ENCODE measurements at regions not wholly inside any gene's neighbourhood (a gene's known extent, or its start where the extent isn't known, plus 50 kb on each side); places are given as distances from the start of the nearest gene placed in this dataset.

- Histone ChIP-seq H3K9me2 (ENCODE audit: insufficient read depth) (peaks cover 4% of the 10 kb centered on the region; the same call in 1 of the 2 replicates), H3F3A (replicated peaks; ENCODE audit: low read depth) (no peaks in the 10 kb centered on the region), H2AFZ (no peak overlapping the region), H3K36me3 (ENCODE audit: insufficient read depth) (no peaks in the 10 kb centered on the region), H3K79me2 (replicated peaks; ENCODE audit: insufficient read depth) (no peaks in the 10 kb centered on the region), H3K27me3 (ENCODE audit: insufficient read depth) (no peaks in the 10 kb centered on the region), H3K27ac (ENCODE audit: low read depth) (no peak overlapping the region), H4K20me1 (replicated peaks; ENCODE audit: insufficient read depth) (no peaks in the 10 kb centered on the region), H3K4me2 (no peak overlapping the region), H3K4me3 (no peak overlapping the region), H3K4me1 (ENCODE audit: insufficient read depth) (no peaks in the 10 kb centered on the region)
- TF ChIP-seq CREB1 (CRISPR knock-in tag; IDR thresholded peaks at IDR 0.05; ENCODE audit: low read depth) (no peak), JUNB (IDR thresholded peaks at IDR 0.05; ENCODE audit: unreplicated experiment) (no peak), POLR2AphosphoS5 (IDR thresholded peaks at IDR 0.05; ENCODE audit: low read depth) (no peak), ZNF331 (CRISPR knock-in tag; IDR thresholded peaks at IDR 0.05; ENCODE audit: low read depth) (no peak), ZNF462 (CRISPR knock-in tag; IDR thresholded peaks at IDR 0.05) (no peak), EZH2 (IDR thresholded peaks at IDR 0.05; ENCODE audit: low read depth, unreplicated experiment) (no peak)
- no peaks in the 10 kb centered on the region for H3K27me3 Mint-ChIP-seq (ENCODE audit: insufficient read depth, low read depth, poor library complexity)
- H3K9me3 Mint-ChIP-seq = peaks cover 4% of the 10 kb centered on the region; the same call in 2 of the 3 replicates
- ATAC-seq (no peak), DNase-seq (ENCODE audit: low spot score) (no peak)
- H3K36me3 Mint-ChIP-seq (ENCODE audit: low read depth) = no peaks in the 10 kb centered on the region
- no peaks in the 10 kb centered on the region for H3K4me1 Mint-ChIP-seq
- no peak overlapping the region for H3K4me3 Mint-ChIP-seq
- no peak overlapping the region for H3K27ac Mint-ChIP-seq
These were observed 78.8 kb upstream of the BANK1 start for GRCh38 chr4:101711590-101712260.

- no peak for DNase-seq (ENCODE audit: low spot score)
- Mint-ChIP-seq H3K9me3 (peaks cover 7% of the 10 kb centered on the region; the same call in 2 of the 3 replicates), H3K4me3 (no peak overlapping the region), H3K4me1 (no peaks in the 10 kb centered on the region), H3K27ac (no peak overlapping the region), H3K36me3 (ENCODE audit: low read depth) (no peaks in the 10 kb centered on the region), H3K27me3 (ENCODE audit: insufficient read depth, low read depth, poor library complexity) (no peaks in the 10 kb centered on the region)
- H2AFZ ChIP-seq = no peak overlapping the region
- no peak overlapping the region for H3K27ac ChIP-seq (ENCODE audit: low read depth)
- no peaks in the 10 kb centered on the region for H3F3A ChIP-seq (replicated peaks; ENCODE audit: low read depth)
- no peak overlapping the region for H3K4me2 ChIP-seq
- H3K27me3 ChIP-seq (ENCODE audit: insufficient read depth) = no peaks in the 10 kb centered on the region
- no peak for ATAC-seq
- TF ChIP-seq NANOG (IDR thresholded peaks at IDR 0.05; ENCODE audit: borderline replicate concordance) (no peak), EZH2phosphoT487 (IDR thresholded peaks at IDR 0.05; ENCODE audit: unreplicated experiment) (no peak), CREB1 (CRISPR knock-in tag; IDR thresholded peaks at IDR 0.05; ENCODE audit: low read depth) (no peak), ETS1 (IDR thresholded peaks at IDR 0.05) (no peak), ZNF331 (CRISPR knock-in tag; IDR thresholded peaks at IDR 0.05; ENCODE audit: low read depth) (no peak), EZH2 (IDR thresholded peaks at IDR 0.05; ENCODE audit: low read depth, unreplicated experiment) (no peak)
- no peaks in the 10 kb centered on the region for H4K20me1 ChIP-seq (replicated peaks; ENCODE audit: insufficient read depth)
- no peak overlapping the region for H3K4me3 ChIP-seq
- H3K4me1 ChIP-seq (ENCODE audit: insufficient read depth) = no peaks in the 10 kb centered on the region
- peaks cover 4% of the 10 kb centered on the region; the same call in 1 of the 2 replicates for H3K9me2 ChIP-seq (ENCODE audit: insufficient read depth)
- H3K36me3 ChIP-seq (ENCODE audit: insufficient read depth) = no peaks in the 10 kb centered on the region
- no peaks in the 10 kb centered on the region for H3K79me2 ChIP-seq (replicated peaks; ENCODE audit: insufficient read depth)
These were observed 79.7 kb upstream of the BANK1 start for GRCh38 chr4:101710806-101711205.

All from GM23338 (cell line).